PC-3 (cell line): ENCODE measurements at regions not wholly inside any gene's neighbourhood (a gene's known extent, or its start where the extent isn't known, plus 50 kb on each side); places are given as distances from the start of the nearest gene placed in this dataset.

Source experiments
- EZH2 ChIP-seq: fragments of 300-600 bp; sonication (generic); IDR thresholded peaks from one replicate; pipeline ENCODE4 v1.6.1; 2017; ENCODE audit warnings: antibody characterized with exemption, mild to moderate bottlenecking, low read length; ENCODE audit not compliant: unreplicated experiment
- TF ChIP-seq, protein P1 (sequence below): fragments of 300-600 bp; sonication (generic); conservative IDR thresholded peaks from 2 replicates; pipeline ENCODE4 v1.5.1; 2017; ENCODE audit warnings: antibody characterized with exemption, low read depth, mild to moderate bottlenecking, low read length

DNA sequence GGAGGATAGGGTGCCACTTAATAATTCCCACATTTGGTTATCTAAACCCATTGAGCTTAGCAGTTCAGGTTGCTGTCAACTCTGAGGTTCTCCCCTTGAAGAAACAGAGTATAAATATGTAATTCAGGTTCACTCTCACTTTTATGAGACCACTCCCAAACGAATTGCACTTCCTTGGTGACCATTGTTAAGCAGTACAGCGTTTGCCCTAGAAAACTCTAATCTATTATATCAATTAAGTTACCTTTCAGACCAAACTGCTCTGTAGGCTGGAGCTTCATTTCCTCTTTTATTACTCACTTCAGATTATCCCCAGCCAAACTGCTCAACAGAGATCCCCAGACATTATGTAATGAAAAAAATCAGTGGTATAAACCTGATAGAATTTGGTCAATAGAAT is 1317.0 kb upstream of the ACO1 start:
- TF ChIP-seq, protein P1, sequence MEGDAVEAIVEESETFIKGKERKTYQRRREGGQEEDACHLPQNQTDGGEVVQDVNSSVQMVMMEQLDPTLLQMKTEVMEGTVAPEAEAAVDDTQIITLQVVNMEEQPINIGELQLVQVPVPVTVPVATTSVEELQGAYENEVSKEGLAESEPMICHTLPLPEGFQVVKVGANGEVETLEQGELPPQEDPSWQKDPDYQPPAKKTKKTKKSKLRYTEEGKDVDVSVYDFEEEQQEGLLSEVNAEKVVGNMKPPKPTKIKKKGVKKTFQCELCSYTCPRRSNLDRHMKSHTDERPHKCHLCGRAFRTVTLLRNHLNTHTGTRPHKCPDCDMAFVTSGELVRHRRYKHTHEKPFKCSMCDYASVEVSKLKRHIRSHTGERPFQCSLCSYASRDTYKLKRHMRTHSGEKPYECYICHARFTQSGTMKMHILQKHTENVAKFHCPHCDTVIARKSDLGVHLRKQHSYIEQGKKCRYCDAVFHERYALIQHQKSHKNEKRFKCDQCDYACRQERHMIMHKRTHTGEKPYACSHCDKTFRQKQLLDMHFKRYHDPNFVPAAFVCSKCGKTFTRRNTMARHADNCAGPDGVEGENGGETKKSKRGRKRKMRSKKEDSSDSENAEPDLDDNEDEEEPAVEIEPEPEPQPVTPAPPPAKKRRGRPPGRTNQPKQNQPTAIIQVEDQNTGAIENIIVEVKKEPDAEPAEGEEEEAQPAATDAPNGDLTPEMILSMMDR, result no peak
- no peak for TF ChIP-seq EZH2
